Skeletal muscle tissue (tissue), 3 donors: ENCODE measurements at regions not wholly inside any gene's neighbourhood (a gene's known extent, or its start where the extent isn't known, plus 50 kb on each side); places are given as distances from the start of the nearest gene placed in this dataset.

Experiments
- H3K27ac ChIP-seq: one replicate; pipeline ENCODE4 v1.7.0; 2013; ENCODE audit warnings: mild to moderate bottlenecking, low read depth, low read length, inconsistent platforms
- H3K27me3 ChIP-seq, 3 donors: one replicate each; pipeline ENCODE4 v1.7.0; 2013; ENCODE audit warnings: low read length in 3 of 3; ENCODE audit not compliant: control insufficient read depth in 3 of 3, insufficient read depth in 3 of 3
- H3K36me3 ChIP-seq, 3 donors: one replicate each; pipeline ENCODE4 v1.7.0; 2013; ENCODE audit warnings: low read length in 3 of 3; ENCODE audit not compliant: control insufficient read depth in 3 of 3, insufficient read depth in 3 of 3
- H3K4me1 ChIP-seq, 3 donors: one replicate each; pipeline ENCODE4 v1.7.0; 2013; ENCODE audit warnings: low read length in 3 of 3, mild to moderate bottlenecking in 3 of 3; ENCODE audit not compliant: control insufficient read depth in 3 of 3, insufficient read depth in 3 of 3
- H3K4me3 ChIP-seq, 3 donors: one replicate each; pipeline ENCODE4 v1.7.0; 2013; ENCODE audit warnings: low read length in 3 of 3
- H3K9ac ChIP-seq, 3 donors: one replicate each; pipeline ENCODE4 v1.7.0; 2013; ENCODE audit warnings: low read length in 3 of 3, mild to moderate bottlenecking in 3 of 3, moderate library complexity in 2 of 3, low read depth in 1 of 3
- H3K9me3 ChIP-seq, 3 donors: one replicate each; pipeline ENCODE4 v1.7.0; 2013; ENCODE audit warnings: low read length in 3 of 3; ENCODE audit not compliant: control insufficient read depth in 3 of 3
- donor health status: Osteomylitis.

GRCh38 chr1:57644667-57645066 lies 220.8 kb upstream of the DAB1 start:
- no peaks in the 10 kb centered on the region for H3K36me3 ChIP-seq
- H3K9ac ChIP-seq = no peak overlapping the region
- no peaks in the 10 kb centered on the region for H3K9me3 ChIP-seq
- no peaks in the 10 kb centered on the region for H3K4me1 ChIP-seq
- H3K27ac ChIP-seq = no peak overlapping the region
- H3K27me3 ChIP-seq = no peaks in the 10 kb centered on the region
- no peak overlapping the region for H3K4me3 ChIP-seq

- Histone ChIP-seq H3K9ac (no peak overlapping the region), H3K9me3 (no peaks in the 10 kb centered on the region), H3K27me3 (peaks cover 0 to 2% (median 0%) of the 10 kb centered on the region in 3 donors), H3K36me3 (no peaks in the 10 kb centered on the region), H3K4me3 (no peak overlapping the region), H3K4me1 (no peaks in the 10 kb centered on the region), H3K27ac (no peak overlapping the region)
These were observed 214.4 kb upstream of the DAB1 start for GRCh38 chr1:57638239-57638638.

GRCh38 chr1:57637155-57637554 lies 213.3 kb upstream of the DAB1 start:
- no peak overlapping the region for H3K27ac ChIP-seq
- H3K27me3 ChIP-seq = peaks cover 0 to 2% (median 0%) of the 10 kb centered on the region in 3 donors
- no peak overlapping the region for H3K9ac ChIP-seq
- no peaks in the 10 kb centered on the region for H3K36me3 ChIP-seq
- H3K4me1 ChIP-seq = no peaks in the 10 kb centered on the region
- H3K9me3 ChIP-seq = no peaks in the 10 kb centered on the region
- H3K4me3 ChIP-seq = no peak overlapping the region

GRCh38 chr1:57633881-57634280 lies 210.0 kb upstream of the DAB1 start:
- peaks cover 0 to 2% (median 0%) of the 10 kb centered on the region in 3 donors for H3K27me3 ChIP-seq
- no peaks in the 10 kb centered on the region for H3K9me3 ChIP-seq
- H3K4me1 ChIP-seq = no peaks in the 10 kb centered on the region
- H3K36me3 ChIP-seq = no peaks in the 10 kb centered on the region
- no peak overlapping the region for H3K9ac ChIP-seq
- H3K4me3 ChIP-seq = no peak overlapping the region
- H3K27ac ChIP-seq = no peak overlapping the region

- Histone ChIP-seq H3K4me1 (no peaks in the 10 kb centered on the region), H3K9me3 (no peaks in the 10 kb centered on the region), H3K9ac (no peak overlapping the region), H3K4me3 (no peak overlapping the region), H3K27ac (no peak overlapping the region), H3K27me3 (peaks cover 0 to 2% (median 0%) of the 10 kb centered on the region in 3 donors), H3K36me3 (no peaks in the 10 kb centered on the region)
These were observed 209.2 kb upstream of the DAB1 start for GRCh38 chr1:57633056-57633455.

- H3K9me3 ChIP-seq = no peaks in the 10 kb centered on the region
- peaks cover 0 to 2% (median 0%) of the 10 kb centered on the region in 3 donors for H3K27me3 ChIP-seq
- H3K4me3 ChIP-seq = no peak overlapping the region
- no peaks in the 10 kb centered on the region for H3K4me1 ChIP-seq
- H3K27ac ChIP-seq = no peak overlapping the region
- no peak overlapping the region for H3K9ac ChIP-seq
- no peaks in the 10 kb centered on the region for H3K36me3 ChIP-seq
These were observed 208.5 kb upstream of the DAB1 start for GRCh38 chr1:57632401-57632800.

- Histone ChIP-seq H3K36me3 (no peaks in the 10 kb centered on the region), H3K27ac (no peak overlapping the region), H3K4me1 (peaks cover 0 to 2% (median 0%) of the 10 kb centered on the region in 3 donors), H3K27me3 (no peaks in the 10 kb centered on the region), H3K9ac (no peak overlapping the region), H3K9me3 (no peaks in the 10 kb centered on the region), H3K4me3 (no peak overlapping the region)
These were observed 203.8 kb upstream of the DAB1 start for GRCh38 chr1:57627612-57628011.

- Histone ChIP-seq H3K9me3 (no peaks in the 10 kb centered on the region), H3K4me3 (no peak overlapping the region), H3K4me1 (peaks cover 0 to 2% (median 0%) of the 10 kb centered on the region in 3 donors), H3K27me3 (no peaks in the 10 kb centered on the region), H3K9ac (no peak overlapping the region), H3K27ac (no peak overlapping the region), H3K36me3 (no peaks in the 10 kb centered on the region)
These were observed 200.1 kb upstream of the DAB1 start for GRCh38 chr1:57623791-57624538.

GRCh38 chr1:57623039-57623790 lies 199.4 kb upstream of the DAB1 start:
- H3K9ac ChIP-seq = no peak overlapping the region
- no peaks in the 10 kb centered on the region for H3K27me3 ChIP-seq
- peaks cover 0 to 2% (median 0%) of the 10 kb centered on the region in 3 donors for H3K4me1 ChIP-seq
- no peak overlapping the region for H3K4me3 ChIP-seq
- H3K27ac ChIP-seq = no peak overlapping the region
- H3K9me3 ChIP-seq = no peaks in the 10 kb centered on the region
- no peaks in the 10 kb centered on the region for H3K36me3 ChIP-seq

GRCh38 chr1:57621776-57622175 lies 197.9 kb upstream of the DAB1 start:
- H3K27ac ChIP-seq = no peak overlapping the region
- H3K4me1 ChIP-seq = peaks cover 2 to 7% (median 5%) of the 10 kb centered on the region in 3 donors
- H3K9me3 ChIP-seq = no peaks in the 10 kb centered on the region
- no peak overlapping the region for H3K9ac ChIP-seq
- H3K4me3 ChIP-seq = no peak overlapping the region
- H3K36me3 ChIP-seq = no peaks in the 10 kb centered on the region
- no peaks in the 10 kb centered on the region for H3K27me3 ChIP-seq
